Bronchial epithelial cell (primary cell): ENCODE measurements at regions not wholly inside any gene's neighbourhood (a gene's known extent, or its start where the extent isn't known, plus 50 kb on each side); places are given as distances from the start of the nearest gene placed in this dataset.

ENCODE experiments used
- DNase-seq: peaks from one replicate; pipeline ENCODE4 v3.0.0-alpha.2; 2010; ENCODE audit warnings: low read depth
- FAIRE-seq: peaks from 2 replicates; lab custom pipeline; 2011; peaks lifted over from hg19 to GRCh38; lab: Jason Lieb, UNC
- H3K27me3 ChIP-seq: 2 replicates; pipeline ENCODE4 v1.5.1; 2011; ENCODE audit warnings: low read length; ENCODE audit not compliant: control insufficient read depth, insufficient read depth
- H3K36me3 ChIP-seq: 2 replicates; pipeline ENCODE4 v1.5.1; 2011; ENCODE audit warnings: low read length; ENCODE audit not compliant: control insufficient read depth, insufficient read depth
- H3K4me3 ChIP-seq: 2 replicates; pipeline ENCODE4 v1.5.1; 2011; ENCODE audit warnings: mild to moderate bottlenecking, low read depth, low read length, control low read depth
- CTCF ChIP-seq: IDR thresholded peaks from 2 replicates; pipeline ENCODE4 v1.5.1; 2011; ENCODE audit warnings: mild to moderate bottlenecking, moderate library complexity, low read length, control low read depth, inconsistent platforms; ENCODE audit not compliant: insufficient read depth, severe bottlenecking

- no peak for TF ChIP-seq CTCF
- Histone ChIP-seq H3K36me3 (no peaks in the 10 kb centered on the region), H3K4me3 (no peak overlapping the region), H3K27me3 (no peaks in the 10 kb centered on the region)
- DNase-seq (peak; percentile 8), FAIRE-seq (no peak)
These were observed 1673.4 kb upstream of the PCDH7 start for GRCh38 chr4:29046781-29047180.

- FAIRE-seq = no peak
- Histone ChIP-seq H3K27me3 (no peaks in the 10 kb centered on the region), H3K4me3 (no peak overlapping the region), H3K36me3 (no peaks in the 10 kb centered on the region)
- DNase-seq = no peak
- no peak for TF ChIP-seq CTCF
These were observed 1672.7 kb upstream of the PCDH7 start for GRCh38 chr4:29047341-29048041.

- Histone ChIP-seq H3K27me3 (no peaks in the 10 kb centered on the region), H3K4me3 (no peak overlapping the region), H3K36me3 (no peaks in the 10 kb centered on the region)
- DNase-seq = peak; percentile 12
- no peak for FAIRE-seq
- no peak for TF ChIP-seq CTCF
These were observed 1668.7 kb upstream of the PCDH7 start for GRCh38 chr4:29051381-29051965.

- TF ChIP-seq CTCF = no peak
- no peak overlapping the region for H3K4me3 ChIP-seq
- no peaks in the 10 kb centered on the region for H3K27me3 ChIP-seq
- FAIRE-seq (no peak), DNase-seq (no peak)
- no peaks in the 10 kb centered on the region for H3K36me3 ChIP-seq
These were observed 1667.9 kb upstream of the PCDH7 start for GRCh38 chr4:29052266-29052665.

GRCh38 chr4:29058531-29058930 lies 1661.6 kb upstream of the PCDH7 start:
- no peak for TF ChIP-seq CTCF
- H3K36me3 ChIP-seq = no peaks in the 10 kb centered on the region
- H3K27me3 ChIP-seq = no peaks in the 10 kb centered on the region
- H3K4me3 ChIP-seq = no peak overlapping the region
- no peak for DNase-seq
- no peak for FAIRE-seq

GRCh38 chr4:29066861-29067260 lies 1653.3 kb upstream of the PCDH7 start:
- DNase-seq = no peak
- H3K4me3 ChIP-seq = no peak overlapping the region
- no peak for FAIRE-seq
- H3K27me3 ChIP-seq = no peaks in the 10 kb centered on the region
- TF ChIP-seq CTCF = no peak
- no peaks in the 10 kb centered on the region for H3K36me3 ChIP-seq
